ENCODE measurements at regions not wholly inside any gene's neighbourhood (a gene's known extent, or its start where the extent isn't known, plus 50 kb on each side); places are given as distances from the start of the nearest gene placed in this dataset.
"Not testable (repeated sequence)": the region's sequence is repeated elsewhere in the genome, so short reads cannot be mapped to it uniquely, and the experiment has no call there.

DNA sequence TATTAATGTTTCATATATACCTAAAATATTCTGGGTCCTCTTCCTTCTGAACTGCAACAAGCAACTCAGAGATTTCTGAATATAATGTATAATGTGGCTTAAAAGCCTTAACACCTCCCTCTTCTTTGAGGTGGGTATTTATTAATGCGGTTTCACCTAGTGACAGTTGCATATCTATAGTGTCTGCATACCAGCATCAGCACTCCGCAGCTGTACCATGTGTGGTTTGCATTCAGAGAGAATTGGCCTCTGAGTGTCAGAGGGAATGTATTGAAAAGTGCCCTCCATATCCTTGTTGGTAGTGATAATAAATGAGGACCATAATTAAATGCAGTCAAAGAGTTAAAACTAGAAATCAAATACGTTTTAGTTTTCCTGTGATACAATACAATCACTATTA, 256.6 kb upstream of the ARRDC3 start:
- DNase-seq = no peak

DNA sequence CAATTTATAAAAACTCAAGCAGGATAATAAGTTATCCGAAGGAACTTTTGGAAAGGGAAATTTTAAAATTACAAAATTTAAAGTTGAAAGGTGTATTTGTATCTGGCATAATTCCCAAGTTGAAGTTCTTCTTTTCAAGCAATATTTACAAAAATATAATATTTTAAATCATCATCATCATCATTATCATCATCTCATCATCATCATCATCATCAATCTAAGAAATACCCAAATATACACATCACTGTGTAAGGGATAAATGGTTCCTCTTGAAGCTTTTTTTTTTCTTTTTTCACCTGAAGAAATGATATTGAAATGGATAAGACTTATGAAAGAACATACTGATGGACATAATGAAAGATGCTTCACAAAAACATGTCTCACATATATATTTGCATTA, 254.9 kb upstream of the ARRDC3 start:
- no peak for DNase-seq

DNA sequence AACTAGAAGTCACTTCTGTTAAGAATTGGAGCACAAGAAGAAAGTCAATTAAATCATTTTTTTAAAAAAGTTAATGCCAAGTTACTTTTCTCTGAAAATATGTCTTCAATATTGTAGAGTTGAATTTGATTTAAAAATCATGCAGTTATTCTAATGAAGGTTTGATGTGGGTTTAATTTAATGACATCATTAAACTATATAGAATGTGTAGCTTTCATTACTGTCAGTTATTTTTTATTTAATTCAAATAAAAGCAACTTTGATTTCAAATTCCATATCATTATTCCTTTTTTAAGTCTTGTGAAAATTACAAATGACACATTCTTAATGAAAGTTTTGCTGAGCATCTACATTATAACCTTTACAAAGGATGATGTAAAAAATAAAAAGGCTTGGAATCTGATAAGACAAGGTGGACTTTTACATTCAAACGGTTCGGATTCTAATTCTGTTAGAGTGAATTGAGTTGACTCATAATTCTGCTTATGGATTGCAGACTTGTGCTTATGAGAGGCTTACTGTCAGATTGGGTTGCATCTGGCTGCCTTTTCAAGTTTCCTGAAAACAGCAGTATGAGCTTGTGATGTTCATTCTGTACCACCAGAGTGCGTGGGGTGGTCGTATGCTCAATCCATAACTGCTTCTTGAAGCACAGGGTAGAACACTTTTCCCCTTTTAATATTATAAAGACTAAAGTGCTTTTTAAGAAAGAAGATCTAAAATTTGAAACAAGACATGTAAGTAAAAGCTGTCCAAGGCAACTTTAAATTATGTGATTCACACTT, 253.0 kb upstream of the ARRDC3 start:
- no peak for DNase-seq

DNA sequence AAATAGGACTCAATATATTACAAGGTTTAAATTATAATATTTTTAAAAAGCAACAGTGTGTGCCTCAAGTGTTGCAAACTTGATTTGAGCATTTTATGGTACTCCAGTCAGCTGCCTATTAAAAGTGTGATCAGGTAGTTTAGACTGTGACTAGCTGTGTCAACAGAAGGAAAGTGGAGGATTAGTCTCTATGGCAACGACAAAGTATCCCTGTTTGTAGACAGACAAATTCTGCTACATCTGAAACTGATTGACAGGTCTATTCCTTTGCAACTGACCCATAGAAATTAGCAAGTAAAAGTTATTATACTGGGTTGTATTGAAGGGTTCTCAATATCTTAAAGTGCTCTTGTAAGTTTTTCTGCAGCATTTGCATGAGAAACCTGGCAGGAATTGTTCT, 249.8 kb upstream of the ARRDC3 start:
- DNase-seq = no peak

DNA sequence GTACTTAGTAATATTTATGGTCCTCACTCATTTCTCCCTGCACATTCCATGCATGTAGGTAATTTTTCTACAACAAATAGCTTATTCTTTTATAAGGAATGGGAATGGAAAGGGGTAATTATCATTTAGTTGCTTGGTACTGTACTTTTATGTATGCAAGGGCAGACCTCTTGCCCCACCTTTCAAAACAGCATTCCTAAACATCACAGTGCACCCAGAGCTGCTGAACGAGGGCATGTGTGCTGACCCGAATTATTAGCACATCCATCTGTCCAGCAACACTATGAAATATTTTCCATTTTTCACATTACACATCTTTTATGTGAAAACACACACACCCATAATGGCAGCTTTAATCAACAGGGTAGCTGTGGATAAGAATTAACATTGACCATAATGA, 228.6 kb upstream of the ARRDC3 start:
- DNase-seq = no peak

DNA sequence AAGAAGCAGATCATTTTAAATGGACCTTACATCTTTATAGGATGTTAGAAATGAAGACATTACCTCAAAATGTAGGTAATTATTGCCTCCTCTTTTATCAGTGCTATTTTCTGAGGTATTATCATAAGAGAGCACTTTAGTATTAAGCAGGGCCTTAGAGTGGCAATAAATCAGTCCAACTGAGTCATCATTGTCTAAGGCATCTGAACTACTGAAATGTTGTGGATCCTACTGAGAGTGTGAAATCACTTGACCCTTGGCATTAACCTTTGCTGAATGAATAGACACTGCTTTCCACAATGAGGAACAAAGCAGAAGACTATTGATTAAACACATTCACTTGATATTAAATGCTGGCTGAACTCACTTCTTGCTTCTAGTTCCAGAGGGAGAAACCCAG, 224.6 kb upstream of the ARRDC3 start:
- no peak for DNase-seq

- DNase-seq = no peak
Observed at GRCh38 chr5:91599863-91600262, 216.7 kb upstream of the ARRDC3 start.

GRCh38 chr5:91598216-91598615, 215.1 kb upstream of the ARRDC3 start:
- DNase-seq = no peak

DNA sequence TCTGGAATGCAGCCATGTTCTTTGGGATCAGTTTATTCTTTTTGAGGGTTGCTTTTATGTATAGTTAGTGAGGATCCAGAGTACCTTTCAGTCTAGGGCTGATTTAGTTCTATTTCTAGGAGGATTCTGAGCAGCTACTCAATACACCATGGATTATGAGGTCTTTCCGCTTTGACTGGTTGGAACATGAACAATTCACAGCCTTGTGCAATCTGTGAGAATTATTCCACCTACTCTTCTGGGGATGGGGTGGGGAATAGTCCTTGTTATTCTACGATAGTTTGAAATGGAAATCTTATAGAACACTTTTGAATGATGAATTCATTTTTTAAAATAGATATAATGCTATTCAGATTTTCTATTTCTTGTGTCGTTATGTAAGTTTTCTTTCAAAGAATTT, 212.3 kb upstream of the ARRDC3 start:
- DNase-seq = no peak

GRCh38 chr5:91591076-91591475, 208.0 kb upstream of the ARRDC3 start:
- DNase-seq = no peak

- DNase-seq = no peak
Observed at GRCh38 chr5:91586232-91586631, 203.1 kb upstream of the ARRDC3 start.

DNA sequence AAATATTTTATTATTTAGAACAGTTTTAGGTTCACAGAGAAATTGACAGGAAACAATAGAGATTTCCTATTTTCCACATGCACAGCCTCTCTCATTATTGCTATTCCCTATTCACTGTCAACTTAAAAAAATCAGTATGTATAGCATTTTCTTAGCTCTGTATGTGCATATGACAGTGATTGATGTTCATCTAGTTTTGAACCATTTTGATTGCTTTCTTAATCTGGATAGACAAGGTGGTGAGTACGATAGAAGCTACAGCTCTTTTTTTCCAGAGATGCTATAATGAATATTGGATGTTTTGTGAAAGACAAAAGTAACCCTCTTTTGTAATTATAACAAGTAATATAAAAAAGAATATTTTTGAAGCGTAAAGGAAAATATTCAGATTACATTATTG, 201.2 kb upstream of the ARRDC3 start:
- no peak for DNase-seq

DNA sequence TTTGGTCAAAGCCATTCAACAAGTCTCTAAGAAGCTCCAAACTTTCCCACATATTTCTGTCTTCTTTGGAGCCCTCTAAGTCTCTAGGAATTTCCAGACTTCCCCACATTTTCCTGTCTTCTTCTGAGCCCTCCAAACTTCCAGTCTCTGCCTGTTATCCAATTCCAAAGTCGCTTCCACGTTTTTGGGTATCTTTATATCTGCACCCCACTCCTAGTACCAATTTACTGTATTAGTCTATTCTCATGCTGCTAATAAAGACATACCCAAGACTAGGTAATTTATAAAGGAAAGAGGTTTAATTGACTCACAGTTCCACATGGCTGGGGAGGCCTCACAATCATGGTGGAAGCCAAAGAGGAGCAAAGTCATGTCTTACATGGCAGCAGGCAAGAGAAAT, 182.9 kb upstream of the ARRDC3 start:
- DNase-seq = not testable (repeated sequence)

GRCh38 chr5:91562922-91563321, 179.8 kb upstream of the ARRDC3 start:
- DNase-seq = no peak

DNA sequence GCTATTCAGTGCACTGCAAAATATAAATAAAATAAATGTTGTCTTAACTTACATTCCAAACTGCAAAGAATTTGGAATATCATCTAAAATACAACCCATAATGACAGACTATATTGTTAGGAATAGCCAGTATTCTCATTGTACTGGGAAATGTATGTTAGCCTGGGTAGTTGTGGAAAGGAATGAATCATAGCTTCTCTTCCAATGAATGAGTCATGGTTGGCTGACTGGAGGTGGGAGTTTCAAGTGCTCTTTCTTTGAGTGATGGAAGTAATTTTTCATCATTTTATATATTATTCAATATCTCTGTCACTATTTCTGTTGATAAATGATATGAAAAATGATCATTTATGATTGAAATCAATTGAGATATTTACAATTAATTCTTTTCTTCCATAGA, 158.6 kb upstream of the ARRDC3 start:
- no peak for DNase-seq

DNA sequence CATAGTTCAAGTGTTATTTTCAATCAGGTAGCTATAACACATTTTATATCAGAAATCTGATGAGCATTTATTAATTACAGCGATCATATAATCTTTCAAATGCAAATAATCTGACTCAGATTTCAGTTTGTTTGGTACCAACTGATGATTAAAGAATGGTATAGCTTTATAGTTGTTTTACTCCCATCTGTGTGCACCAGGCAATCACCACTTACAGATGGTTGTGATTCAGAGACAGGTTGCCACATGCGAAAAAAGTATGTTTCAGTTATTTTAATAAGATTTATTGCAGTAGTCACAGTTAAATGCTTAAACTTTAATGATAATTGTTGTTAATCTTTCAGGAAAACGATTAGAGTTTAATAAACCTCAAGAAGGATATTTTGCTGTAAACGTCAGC, 155.1 kb upstream of the ARRDC3 start:
- no peak for DNase-seq

GRCh38 chr5:91535499-91535898, 152.4 kb upstream of the ARRDC3 start:
- DNase-seq = no peak

GRCh38 chr5:91534332-91534731, 151.2 kb upstream of the ARRDC3 start:
- DNase-seq = no peak

DNA sequence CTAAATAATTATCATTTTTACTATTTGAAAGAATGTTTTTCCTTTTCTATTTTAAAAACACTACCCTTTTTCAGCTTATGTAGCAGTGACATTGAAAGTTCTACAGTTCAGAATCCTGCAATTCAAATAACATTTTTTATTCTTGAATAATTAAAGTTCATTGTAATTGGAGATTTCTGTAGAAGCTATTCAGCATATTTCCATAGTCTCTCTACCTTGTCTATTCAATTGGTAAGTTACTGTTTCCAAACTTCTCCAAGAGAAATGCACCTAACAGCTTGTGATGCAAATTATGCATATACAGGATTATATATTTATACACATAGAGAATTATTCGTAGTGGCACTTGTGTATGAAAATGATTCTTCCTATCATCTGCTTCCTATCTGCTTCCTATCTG, 149.7 kb upstream of the ARRDC3 start:
- DNase-seq = no peak

DNA sequence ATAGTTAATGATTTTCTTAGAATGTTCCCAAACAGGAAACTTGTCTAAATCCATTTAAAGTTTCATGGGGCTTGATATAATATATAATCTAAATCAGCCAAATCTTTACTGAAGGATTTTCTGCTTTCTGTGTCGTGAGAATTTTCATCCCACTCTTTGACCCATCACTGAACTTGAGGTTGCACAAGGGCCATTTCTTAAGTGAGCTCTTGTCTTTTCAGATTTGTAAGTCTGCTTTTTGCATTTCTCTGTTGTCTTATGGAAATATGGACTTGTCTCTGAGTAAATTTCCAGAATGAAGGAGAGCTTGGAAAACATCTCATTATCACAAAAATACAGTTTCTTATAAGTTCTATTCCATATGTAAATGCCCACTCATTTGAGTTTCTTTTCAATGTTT, 149.2 kb upstream of the ARRDC3 start:
- no peak for DNase-seq

GRCh38 chr5:91528831-91529230, 145.7 kb upstream of the ARRDC3 start:
- DNase-seq = no peak

GRCh38 chr5:91521785-91522184, 138.7 kb upstream of the ARRDC3 start:
- DNase-seq = no peak

DNA sequence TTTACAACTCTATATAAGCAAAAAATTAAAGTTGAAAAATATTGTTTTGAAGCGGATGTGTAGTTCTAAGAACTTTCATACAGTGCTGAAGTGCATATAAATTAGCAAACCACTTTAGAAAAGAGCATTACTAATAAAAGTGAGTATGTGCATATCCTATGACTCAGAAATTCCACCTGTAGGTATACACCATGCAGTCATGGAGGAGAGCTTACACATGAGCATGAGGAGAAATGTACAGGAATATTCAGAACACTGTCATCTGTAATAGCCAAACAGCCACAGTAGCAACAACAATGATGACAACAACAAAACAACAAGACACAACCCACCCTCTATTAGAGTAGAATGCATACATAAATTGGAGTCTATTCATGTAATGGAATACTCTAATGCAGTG, 138.2 kb upstream of the ARRDC3 start:
- no peak for DNase-seq

DNA sequence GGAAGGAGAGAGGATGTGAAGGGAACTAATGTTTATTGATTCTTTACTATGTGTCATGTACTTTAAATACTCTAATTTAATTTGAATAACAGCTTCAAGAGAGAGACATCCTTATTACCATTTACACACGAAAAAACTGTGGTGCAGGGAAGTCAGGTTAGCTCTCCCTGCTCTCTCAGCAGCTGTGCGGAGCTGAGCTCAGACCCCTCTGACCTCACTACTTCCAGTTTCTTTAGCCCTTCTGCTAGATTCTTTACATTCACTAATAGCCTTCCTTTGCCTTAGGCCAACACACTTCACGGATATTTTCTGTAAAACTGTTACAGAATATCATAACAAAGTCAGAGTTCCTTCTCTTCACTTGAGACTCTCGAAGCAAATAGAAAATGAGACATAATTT, 131.3 kb upstream of the ARRDC3 start:
- DNase-seq = no peak

DNA sequence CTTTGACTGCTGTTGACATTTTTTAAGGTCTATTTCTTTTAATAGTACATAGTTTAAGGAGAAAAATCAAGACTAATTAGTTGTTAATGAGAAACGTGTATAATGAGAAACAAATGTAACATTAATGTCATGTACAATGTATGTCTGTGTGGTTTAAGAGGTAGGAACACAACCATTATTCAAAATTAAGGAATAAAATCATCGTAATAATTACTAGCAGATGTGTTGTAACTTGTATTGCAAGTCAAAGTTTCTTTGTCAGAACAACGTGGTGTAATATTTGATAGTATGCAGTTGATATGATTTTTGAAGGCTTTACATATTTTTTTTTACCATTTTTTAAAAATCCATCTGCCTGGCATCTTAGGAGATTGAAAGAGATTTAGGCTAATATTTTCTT, 120.2 kb upstream of the ARRDC3 start:
- DNase-seq = no peak

DNA sequence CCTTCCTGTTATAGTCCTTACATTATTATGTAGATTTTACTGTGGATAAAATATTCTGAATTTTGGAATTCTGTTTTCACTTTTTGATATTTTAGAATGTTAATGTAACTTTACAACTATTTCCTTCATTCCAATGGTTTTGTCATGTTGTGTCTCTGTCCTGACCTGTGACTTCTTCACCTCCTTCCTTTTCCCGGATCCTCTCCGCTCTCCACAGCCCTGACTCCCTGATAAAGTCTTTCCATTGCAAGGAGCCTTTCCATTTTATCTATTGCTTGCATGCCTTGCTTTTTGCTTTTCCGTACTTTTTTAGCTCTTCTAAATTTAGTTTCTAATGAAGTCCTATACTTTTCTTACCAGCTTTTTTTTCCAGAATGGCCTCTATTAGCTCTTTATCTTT, 117.6 kb upstream of the ARRDC3 start:
- DNase-seq = no peak
